ENCODE measurements at regions not wholly inside any gene's neighbourhood (a gene's known extent, or its start where the extent isn't known, plus 50 kb on each side); places are given as distances from the start of the nearest gene placed in this dataset.

- Histone ChIP-seq H3K36me3 (no peaks in the 10 kb centered on the region), H3K4me1 (peaks cover 21% of the 10 kb centered on the region), H3K27me3 (ENCODE audit: low read depth) (no peaks in the 10 kb centered on the region), H3K9me3 (no peaks in the 10 kb centered on the region), H3K27ac (no peak overlapping the region), H3K4me3 (no peak overlapping the region)
- intact Hi-C loops (cut with DNase I) = no loop called here
- DNase-seq (no peak), ATAC-seq (no peak)
- no peak for TF ChIP-seq CTCF (IDR thresholded peaks at IDR 0.05)
These were observed 100.9 kb upstream of the GSE1 start for GRCh38 chr16:85511938-85512807.

GRCh38 chr16:85512808-85513115 is 100.4 kb upstream of the GSE1 start:
- H3K27ac ChIP-seq = no peak overlapping the region
- no peaks in the 10 kb centered on the region for H3K36me3 ChIP-seq
- no peaks in the 10 kb centered on the region for H3K27me3 ChIP-seq (ENCODE audit: low read depth)
- no peak for TF ChIP-seq CTCF (IDR thresholded peaks at IDR 0.05)
- no peak for ATAC-seq
- no peak for DNase-seq
- H3K4me1 ChIP-seq = peaks cover 21% of the 10 kb centered on the region
- no peak overlapping the region for H3K4me3 ChIP-seq
- intact Hi-C loops (cut with DNase I) = no loop called here
- H3K9me3 ChIP-seq = no peaks in the 10 kb centered on the region

DNA sequence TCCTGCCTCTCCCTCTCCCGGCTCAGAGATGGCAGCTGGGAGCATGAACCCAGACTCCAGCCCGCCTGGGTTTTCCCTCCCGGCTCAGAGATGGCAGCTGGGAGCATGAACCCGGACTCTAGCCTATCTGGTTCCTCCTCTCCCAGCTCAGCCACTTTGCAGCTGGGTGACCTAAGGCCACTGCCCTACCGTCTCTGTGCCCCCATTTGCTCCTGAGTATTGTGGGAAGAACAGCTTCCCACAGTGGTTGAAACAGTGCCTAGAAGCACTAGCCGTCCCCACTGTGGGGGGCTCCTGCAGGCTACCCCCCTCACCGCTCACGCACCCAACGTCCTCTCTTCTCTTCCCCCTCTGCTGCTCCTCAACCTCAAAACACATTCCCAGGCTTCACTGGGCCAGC is 99.9 kb upstream of the GSE1 start:
- Histone ChIP-seq H3K27me3 (ENCODE audit: low read depth) (no peaks in the 10 kb centered on the region), H3K27ac (no peak overlapping the region), H3K4me1 (peaks cover 21% of the 10 kb centered on the region), H3K36me3 (no peaks in the 10 kb centered on the region), H3K4me3 (no peak overlapping the region), H3K9me3 (no peaks in the 10 kb centered on the region)
- DNase-seq (no peak), ATAC-seq (no peak)
- no peak for TF ChIP-seq CTCF (IDR thresholded peaks at IDR 0.05)
- intact Hi-C loops (cut with DNase I) = no loop called here

GRCh38 chr16:85513649-85514048 is 99.5 kb upstream of the GSE1 start:
- ATAC-seq = no peak
- H3K27ac ChIP-seq = no peak overlapping the region

GRCh38 chr16:85514295-85514597 is 98.9 kb upstream of the GSE1 start:
- DNase-seq = peak; percentile 80

More at GRCh38 chr16:85513649-85514048, 99.5 kb upstream of the GSE1 start:
- peaks cover 21% of the 10 kb centered on the region for H3K4me1 ChIP-seq
- H3K27me3 ChIP-seq (ENCODE audit: low read depth) = no peaks in the 10 kb centered on the region
- no peaks in the 10 kb centered on the region for H3K36me3 ChIP-seq
- no peak for TF ChIP-seq CTCF (IDR thresholded peaks at IDR 0.05)
- H3K9me3 ChIP-seq = no peaks in the 10 kb centered on the region
- H3K4me3 ChIP-seq = no peak overlapping the region
- no peak for DNase-seq
- intact Hi-C loops (cut with DNase I) = no loop called here

More at GRCh38 chr16:85514295-85514597, 98.9 kb upstream of the GSE1 start:
- H3K36me3 ChIP-seq = no peaks in the 10 kb centered on the region
- peaks cover 21% of the 10 kb centered on the region for H3K4me1 ChIP-seq
- H3K9me3 ChIP-seq = no peaks in the 10 kb centered on the region
- intact Hi-C loops (cut with DNase I) = no loop called here
- no peaks in the 10 kb centered on the region for H3K27me3 ChIP-seq (ENCODE audit: low read depth)
- H3K4me3 ChIP-seq = no peak overlapping the region
- no peak for TF ChIP-seq CTCF (IDR thresholded peaks at IDR 0.05)
- no peak for ATAC-seq
- H3K27ac ChIP-seq = peak overlapping the region; percentile 85

Measured in lower lobe of right lung (tissue), 2 donors.